H1 (cell line): ENCODE measurements at regions not wholly inside any gene's neighbourhood (a gene's known extent, or its start where the extent isn't known, plus 50 kb on each side); places are given as distances from the start of the nearest gene placed in this dataset.

Experiments used
- CHD1 ChIP-seq: IDR thresholded peaks from 2 replicates; pipeline ENCODE4 v1.6.1; 2012; ENCODE audit warnings: low read depth, low read length, improper control_type of control experiment
- CHD2 ChIP-seq: IDR thresholded peaks from 2 replicates; pipeline ENCODE4 v1.6.1; 2012; ENCODE audit warnings: low read length, improper control_type of control experiment
- EP300 ChIP-seq, 2 experiments: IDR thresholded peaks; 1 replicate in 1 of 2; 2 replicates in 1 of 2; pipeline ENCODE4 v1.6.1; 2011 to 2012; ENCODE audit warnings: low read depth in 2 of 2, low read length in 2 of 2, mild to moderate bottlenecking in 2 of 2, borderline replicate concordance in 1 of 2, inconsistent platforms in 1 of 2, moderate library complexity in 1 of 2
- EZH2 ChIP-seq: fragments of 200-600 bp; sonication (generic); IDR thresholded peaks from 2 replicates; pipeline ENCODE4 v1.7.1; 2012; ENCODE audit warnings: low read depth, mild to moderate bottlenecking, moderate library complexity, low read length, inconsistent platforms; ENCODE audit not compliant: severe bottlenecking
- GTF2F1 ChIP-seq: IDR thresholded peaks from 2 replicates; pipeline ENCODE4 v1.6.1; 2012; ENCODE audit warnings: low read depth, low read length, improper control_type of control experiment, borderline replicate concordance
- HDAC2 ChIP-seq, 2 experiments: fragments of 300-600 bp in 1 of 2; sonication (generic) in 1 of 2; IDR thresholded peaks; 2 replicates each; pipeline ENCODE4 v1.6.1; 2011 to 2012; ENCODE audit warnings: low read depth in 2 of 2, low read length in 2 of 2, mild to moderate bottlenecking in 2 of 2, moderate library complexity in 2 of 2, borderline replicate concordance in 1 of 2, inconsistent platforms in 1 of 2
- JUN ChIP-seq: IDR thresholded peaks from 2 replicates; pipeline ENCODE4 v1.6.1; 2011; ENCODE audit warnings: low read depth, mild to moderate bottlenecking, improper control_type of control experiment, low read length
- POLR2A ChIP-seq, 2 experiments: IDR thresholded peaks; 1 replicate in 1 of 2; 2 replicates in 1 of 2; pipeline ENCODE4 v1.6.1; 2011; ENCODE audit warnings: low read depth in 2 of 2, low read length in 2 of 2, mild to moderate bottlenecking in 2 of 2; ENCODE audit errors: control extremely low read depth in 1 of 2
- SP2 ChIP-seq: IDR thresholded peaks from 2 replicates; pipeline ENCODE4 v1.6.1; 2012; ENCODE audit warnings: mild to moderate bottlenecking, low read length, inconsistent platforms
- TF ChIP-seq, protein P1 (sequence below), 3 experiments: IDR thresholded peaks; 1 replicate in 2 of 3; 2 replicates in 1 of 3; pipeline versions ENCODE4 v1.5.1 to v1.6.1; 2011; ENCODE audit warnings: low read length in 3 of 3, mild to moderate bottlenecking in 3 of 3, inconsistent platforms in 2 of 3, low read depth in 1 of 3, moderate library complexity in 1 of 3; ENCODE audit not compliant: insufficient read depth in 1 of 3; ENCODE audit errors: control extremely low read depth in 1 of 3
- TF ChIP-seq, protein P2 (sequence below): IDR thresholded peaks from 2 replicates; pipeline ENCODE4 v1.6.1; 2011; ENCODE audit warnings: low read depth, mild to moderate bottlenecking, low read length; ENCODE audit not compliant: insufficient read depth

- TF ChIP-seq, protein P1, sequence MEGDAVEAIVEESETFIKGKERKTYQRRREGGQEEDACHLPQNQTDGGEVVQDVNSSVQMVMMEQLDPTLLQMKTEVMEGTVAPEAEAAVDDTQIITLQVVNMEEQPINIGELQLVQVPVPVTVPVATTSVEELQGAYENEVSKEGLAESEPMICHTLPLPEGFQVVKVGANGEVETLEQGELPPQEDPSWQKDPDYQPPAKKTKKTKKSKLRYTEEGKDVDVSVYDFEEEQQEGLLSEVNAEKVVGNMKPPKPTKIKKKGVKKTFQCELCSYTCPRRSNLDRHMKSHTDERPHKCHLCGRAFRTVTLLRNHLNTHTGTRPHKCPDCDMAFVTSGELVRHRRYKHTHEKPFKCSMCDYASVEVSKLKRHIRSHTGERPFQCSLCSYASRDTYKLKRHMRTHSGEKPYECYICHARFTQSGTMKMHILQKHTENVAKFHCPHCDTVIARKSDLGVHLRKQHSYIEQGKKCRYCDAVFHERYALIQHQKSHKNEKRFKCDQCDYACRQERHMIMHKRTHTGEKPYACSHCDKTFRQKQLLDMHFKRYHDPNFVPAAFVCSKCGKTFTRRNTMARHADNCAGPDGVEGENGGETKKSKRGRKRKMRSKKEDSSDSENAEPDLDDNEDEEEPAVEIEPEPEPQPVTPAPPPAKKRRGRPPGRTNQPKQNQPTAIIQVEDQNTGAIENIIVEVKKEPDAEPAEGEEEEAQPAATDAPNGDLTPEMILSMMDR (IDR thresholded peaks at IDR 0.05; ENCODE audit: control extremely low read depth in 1 of 3, insufficient read depth in 1 of 3, low read depth in 1 of 3, low read length in 3 of 3): no peak
- no peak for TF ChIP-seq CHD1
- TF ChIP-seq, protein P2, sequence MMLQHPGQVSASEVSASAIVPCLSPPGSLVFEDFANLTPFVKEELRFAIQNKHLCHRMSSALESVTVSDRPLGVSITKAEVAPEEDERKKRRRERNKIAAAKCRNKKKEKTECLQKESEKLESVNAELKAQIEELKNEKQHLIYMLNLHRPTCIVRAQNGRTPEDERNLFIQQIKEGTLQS: no peak
- TF ChIP-seq EZH2: no peak
- no peak for TF ChIP-seq SP2
- no peak for TF ChIP-seq JUN
- no peak for TF ChIP-seq POLR2A (IDR thresholded peaks at IDR 0.05; ENCODE audit: control extremely low read depth in 1 of 2, low read depth in 2 of 2, low read length in 2 of 2)
- no peak for TF ChIP-seq GTF2F1
- TF ChIP-seq CHD2: no peak
- no peak for TF ChIP-seq HDAC2 (IDR thresholded peaks at IDR 0.05; ENCODE audit: borderline replicate concordance in 1 of 2, low read depth in 2 of 2, low read length in 2 of 2)
- no peak for TF ChIP-seq EP300 (IDR thresholded peaks at IDR 0.05; ENCODE audit: borderline replicate concordance in 1 of 2, low read depth in 2 of 2, low read length in 2 of 2)
Measured at GRCh38 chr6:84877515-84878210, 113.3 kb upstream of the TBX18 start.
